ENCODE measurements at regions not wholly inside any gene's neighbourhood (a gene's known extent, or its start where the extent isn't known, plus 50 kb on each side); places are given as distances from the start of the nearest gene placed in this dataset. TPM values are rescaled to one million over a fixed set of nuclear protein-coding genes. Genes with fewer than 3 reads are reported as not detected.

Small RNA genes lying in the stretch of these regions (small RNA-seq; reads per million reads assigned to genes)
- gene RN7SL554P (ENCODE audit: low replicate concordance), result not detected
